HG03039 (cell line): ENCODE measurements at regions not wholly inside any gene's neighbourhood (a gene's known extent, or its start where the extent isn't known, plus 50 kb on each side); places are given as distances from the start of the nearest gene placed in this dataset.
"Not testable (repeated sequence)": the region's sequence is repeated elsewhere in the genome, so short reads cannot be mapped to it uniquely, and the experiment has no call there.

Experiments used
- ATAC-seq: cut with Tn5 transposase; IDR thresholded peaks from one replicate; pipeline ENCODE4 v1.9.1; 2021; ENCODE audit warnings: mild to moderate bottlenecking, moderate library complexity; ENCODE audit not compliant: unreplicated experiment

DNA sequence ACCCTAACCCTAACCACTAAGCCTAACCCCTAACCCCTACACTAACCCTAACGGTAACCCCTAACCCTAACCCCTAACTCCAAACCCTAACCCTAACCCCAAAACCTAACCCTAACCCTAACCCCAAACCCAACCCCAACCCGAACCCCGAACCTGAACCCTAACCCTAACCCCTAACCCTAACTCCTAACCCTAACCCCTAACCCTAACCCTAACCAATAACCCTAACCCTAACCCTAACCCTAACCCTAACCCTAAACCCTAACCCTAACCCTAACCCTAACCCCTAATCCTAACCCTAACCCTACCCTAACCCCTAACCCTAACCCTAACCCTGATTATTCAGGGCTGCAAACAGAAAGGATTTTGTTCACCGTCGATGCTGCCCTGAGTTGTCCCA is 144.6 kb upstream of the DUSP22 start:
- ATAC-seq, result not testable (repeated sequence)

- peak; percentile 97 for ATAC-seq
Observed at GRCh38 chr6:148051-148984, 144.0 kb upstream of the DUSP22 start.

- not testable (repeated sequence) for ATAC-seq
Observed at GRCh38 chr6:150147-150546, 142.1 kb upstream of the DUSP22 start.

DNA sequence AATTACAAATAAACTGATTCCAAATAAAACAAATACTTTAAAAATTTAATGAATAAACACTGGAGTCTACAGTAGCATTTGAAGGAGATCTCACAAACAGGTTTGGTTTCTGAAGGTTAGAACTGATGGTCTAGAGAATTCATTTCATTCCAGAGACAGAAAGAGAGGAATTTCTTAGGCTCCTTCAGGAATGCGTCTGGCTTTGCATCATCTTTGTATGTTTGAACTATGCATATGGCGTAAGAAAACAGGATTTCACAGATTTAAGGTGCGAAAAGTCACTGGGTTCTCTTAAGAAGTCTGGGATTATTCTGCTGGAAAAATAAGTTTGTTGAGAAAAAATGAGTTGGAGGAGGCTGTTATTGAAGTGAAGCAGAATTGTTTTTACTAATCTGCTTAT is 139.9 kb upstream of the DUSP22 start:
- ATAC-seq, result not testable (repeated sequence)

DNA sequence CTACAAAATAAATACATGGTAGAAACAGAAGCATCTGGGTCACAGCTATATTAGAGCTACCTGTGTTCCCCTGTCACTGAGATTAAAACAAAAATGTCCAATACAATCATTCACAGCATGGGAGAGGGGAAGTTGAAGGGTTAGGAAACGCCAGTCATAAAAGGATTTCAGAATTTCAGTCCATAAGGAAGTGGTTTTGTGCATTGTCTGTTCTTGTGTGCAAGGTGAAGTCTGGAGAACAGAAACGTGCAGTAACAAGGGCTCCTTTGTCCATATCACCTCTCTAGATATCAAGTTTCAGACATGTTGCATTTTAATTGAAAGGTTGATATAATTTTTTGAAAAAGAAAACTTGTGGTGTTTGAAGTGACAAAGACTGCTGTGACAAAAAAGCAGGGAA is 139.3 kb upstream of the DUSP22 start:
- not testable (repeated sequence) for ATAC-seq

GRCh38 chr6:153867-154266 is 138.4 kb upstream of the DUSP22 start:
- not testable (repeated sequence) for ATAC-seq

- not testable (repeated sequence) for ATAC-seq
Observed at GRCh38 chr6:154321-155092, 137.8 kb upstream of the DUSP22 start.

- ATAC-seq, result no peak
Observed at GRCh38 chr6:156010-156409, 136.3 kb upstream of the DUSP22 start.

GRCh38 chr6:156441-157140 is 135.7 kb upstream of the DUSP22 start:
- not testable (repeated sequence) for ATAC-seq

- ATAC-seq, result not testable (repeated sequence)
Observed at GRCh38 chr6:157176-157575, 135.1 kb upstream of the DUSP22 start.

DNA sequence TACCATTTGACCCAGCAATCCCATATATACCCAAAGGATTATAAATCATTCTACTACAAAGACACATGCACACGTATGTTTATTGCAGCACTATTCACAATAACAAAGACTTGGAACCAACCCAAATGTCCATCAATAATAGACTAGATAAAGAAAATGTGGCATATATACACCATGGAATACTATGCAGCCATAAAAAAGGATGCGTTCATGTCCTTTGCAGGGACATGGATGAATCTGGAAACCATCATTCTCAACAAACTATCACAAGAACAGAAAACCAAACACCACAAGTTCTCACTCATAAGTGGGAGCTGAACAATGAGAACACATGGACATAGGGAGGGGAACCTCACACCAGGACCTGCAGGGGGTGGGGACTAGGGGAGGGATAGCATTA is 130.6 kb upstream of the DUSP22 start:
- ATAC-seq, result not testable (repeated sequence)

DNA sequence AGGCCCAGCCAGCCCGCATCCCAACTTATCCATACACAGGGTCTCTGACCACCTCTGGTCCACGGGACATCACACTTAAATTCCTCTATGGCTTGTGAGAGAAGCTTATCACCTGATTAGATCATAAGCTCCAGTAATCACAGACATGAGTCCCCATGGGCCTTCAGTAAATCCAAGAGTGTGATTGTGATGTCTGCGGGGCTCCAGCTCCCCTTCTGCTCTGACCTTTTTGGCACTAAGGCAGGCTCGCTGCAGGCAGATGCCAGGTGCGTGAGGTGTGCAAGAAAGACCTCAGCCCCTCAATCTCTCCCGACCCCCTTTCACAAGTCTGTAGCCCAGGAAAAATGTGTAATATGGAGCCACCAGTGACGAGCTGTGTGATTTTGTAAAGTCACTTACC is 127.6 kb upstream of the DUSP22 start:
- no peak for ATAC-seq

- no peak for ATAC-seq
Observed at GRCh38 chr6:165263-165662, 127.0 kb upstream of the DUSP22 start.

GRCh38 chr6:165906-166305 is 126.4 kb upstream of the DUSP22 start:
- ATAC-seq, result no peak

GRCh38 chr6:168865-169455 is 123.3 kb upstream of the DUSP22 start:
- ATAC-seq, result no peak

- no peak for ATAC-seq
Observed at GRCh38 chr6:174036-174435, 118.3 kb upstream of the DUSP22 start.

DNA sequence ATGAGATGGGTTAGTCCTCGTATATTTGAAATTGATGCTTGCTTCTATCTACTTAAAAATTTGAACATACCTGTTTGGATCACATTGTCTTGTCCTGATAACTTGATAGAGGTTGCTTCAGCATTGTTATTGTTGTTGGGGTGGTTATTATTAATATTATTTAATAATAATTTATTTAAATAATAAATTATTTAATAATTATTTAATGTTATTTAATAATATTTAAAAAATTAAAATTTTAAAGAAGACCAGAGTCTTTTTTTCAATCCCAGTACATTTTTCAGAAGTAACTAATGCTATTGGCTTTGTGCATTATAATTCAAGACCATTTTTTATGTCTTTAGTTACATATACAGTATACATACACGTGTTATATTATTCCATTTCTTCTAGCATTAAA is 116.6 kb upstream of the DUSP22 start:
- no peak for ATAC-seq

- ATAC-seq, result no peak
Observed at GRCh38 chr6:176766-177165, 115.5 kb upstream of the DUSP22 start.

DNA sequence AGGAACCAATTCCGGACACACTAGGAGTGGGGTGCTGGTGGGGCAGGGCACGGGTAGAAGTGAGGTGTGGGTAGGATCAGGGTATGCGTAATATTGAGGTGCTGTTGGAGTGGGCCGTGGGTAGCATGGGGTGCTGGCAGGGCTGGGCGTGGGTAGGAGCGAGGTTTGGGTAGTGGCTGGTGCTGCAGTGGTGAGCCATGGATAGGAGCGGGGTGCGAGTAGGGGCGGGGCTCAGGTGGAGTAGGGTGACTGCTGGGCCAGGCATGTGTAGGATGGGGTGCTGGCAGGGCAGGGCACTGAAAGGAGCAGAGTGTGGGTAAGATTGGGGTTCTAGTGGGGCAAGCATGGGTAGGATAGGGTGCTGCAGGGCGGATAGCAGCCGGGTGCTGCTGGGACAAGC is 114.2 kb upstream of the DUSP22 start:
- ATAC-seq, result no peak

- not testable (repeated sequence) for ATAC-seq
Observed at GRCh38 chr6:178929-179328, 113.4 kb upstream of the DUSP22 start.
